IMR-90 (cell line): ENCODE measurements at regions not wholly inside any gene's neighbourhood (a gene's known extent, or its start where the extent isn't known, plus 50 kb on each side); places are given as distances from the start of the nearest gene placed in this dataset.

Experiments used
- CEBPB ChIP-seq: IDR thresholded peaks from 2 replicates; pipeline ENCODE4 v1.6.1; 2012; ENCODE audit warnings: low read depth, low read length, improper control_type of control experiment
- CHD1 ChIP-seq: IDR thresholded peaks from 2 replicates; pipeline ENCODE4 v1.6.1; 2012; ENCODE audit warnings: low read depth, low read length, improper control_type of control experiment
- CTCF ChIP-seq: conservative IDR thresholded peaks from 2 replicates; pipeline ENCODE4 v1.5.1; 2012; ENCODE audit warnings: mild to moderate bottlenecking, low read depth, low read length, improper control_type of control experiment
- ELK1 ChIP-seq: fragments of 150-350 bp; IDR thresholded peaks from 2 replicates; pipeline ENCODE4 v1.6.1; 2016; ENCODE audit warnings: low read depth, mild to moderate bottlenecking, low read length, moderate library complexity, borderline replicate concordance
- FOS ChIP-seq: fragments of 150-350 bp; IDR thresholded peaks from 2 replicates; pipeline ENCODE4 v1.6.1; 2016; ENCODE audit warnings: low read depth, low read length
- MAFK ChIP-seq: IDR thresholded peaks from 2 replicates; pipeline ENCODE4 v1.6.1; 2012; ENCODE audit warnings: low read depth, low read length, improper control_type of control experiment
- MAZ ChIP-seq: IDR thresholded peaks from 2 replicates; pipeline ENCODE4 v1.6.1; 2012; ENCODE audit warnings: low read depth, mild to moderate bottlenecking, low read length, improper control_type of control experiment, moderate library complexity, borderline replicate concordance
- MXI1 ChIP-seq: IDR thresholded peaks from 2 replicates; pipeline ENCODE4 v1.6.1; 2012; ENCODE audit warnings: low read depth, mild to moderate bottlenecking, low read length, moderate library complexity, borderline replicate concordance
- POLR2A ChIP-seq: IDR thresholded peaks from 2 replicates; pipeline ENCODE4 v1.6.1; 2012; ENCODE audit warnings: mild to moderate bottlenecking, low read depth, low read length
- RAD21 ChIP-seq: IDR thresholded peaks from 2 replicates; pipeline ENCODE4 v1.6.1; 2012; ENCODE audit warnings: low read length, improper control_type of control experiment
- RCOR1 ChIP-seq: IDR thresholded peaks from 2 replicates; pipeline ENCODE4 v1.6.1; 2012; ENCODE audit warnings: mild to moderate bottlenecking, low read length, improper control_type of control experiment; ENCODE audit not compliant: insufficient replicate concordance
- SMC3 ChIP-seq: fragments of 150-350 bp; IDR thresholded peaks from 2 replicates; pipeline ENCODE4 v1.6.1; 2016; ENCODE audit warnings: low read depth, mild to moderate bottlenecking, antibody characterized with exemption, low read length, moderate library complexity
- USF2 ChIP-seq: fragments of 150-350 bp; IDR thresholded peaks from 2 replicates; pipeline ENCODE4 v1.6.1; 2017; ENCODE audit warnings: mild to moderate bottlenecking, antibody characterized with exemption, low read length, low read depth

- TF ChIP-seq SMC3 (no peak), RAD21 (no peak), CTCF (no peak), USF2 (no peak), MAFK (no peak), POLR2A (no peak), RCOR1 (no peak), MXI1 (no peak), ELK1 (no peak), FOS (no peak), CEBPB (no peak), CHD1 (no peak), MAZ (no peak)
These were observed 454.1 kb downstream of the HS3ST3B1 start for GRCh38 chr17:14755002-14755401.
